SK-N-DZ (cell line): ENCODE measurements at regions not wholly inside any gene's neighbourhood (a gene's known extent, or its start where the extent isn't known, plus 50 kb on each side); places are given as distances from the start of the nearest gene placed in this dataset.

Source experiments
- DNase-seq: peaks from one replicate; pipeline ENCODE4 v3.0.0-alpha.2; 2015; ENCODE audit warnings: low spot score

- no peak for DNase-seq
Observed at GRCh38 chr1:82453511-82454185, 652.9 kb downstream of the ADGRL2 start.

- no peak for DNase-seq
Observed at GRCh38 chr1:82452096-82452495, 651.4 kb downstream of the ADGRL2 start.

- DNase-seq, result no peak
Observed at GRCh38 chr1:82451191-82451590, 650.5 kb downstream of the ADGRL2 start.

DNA sequence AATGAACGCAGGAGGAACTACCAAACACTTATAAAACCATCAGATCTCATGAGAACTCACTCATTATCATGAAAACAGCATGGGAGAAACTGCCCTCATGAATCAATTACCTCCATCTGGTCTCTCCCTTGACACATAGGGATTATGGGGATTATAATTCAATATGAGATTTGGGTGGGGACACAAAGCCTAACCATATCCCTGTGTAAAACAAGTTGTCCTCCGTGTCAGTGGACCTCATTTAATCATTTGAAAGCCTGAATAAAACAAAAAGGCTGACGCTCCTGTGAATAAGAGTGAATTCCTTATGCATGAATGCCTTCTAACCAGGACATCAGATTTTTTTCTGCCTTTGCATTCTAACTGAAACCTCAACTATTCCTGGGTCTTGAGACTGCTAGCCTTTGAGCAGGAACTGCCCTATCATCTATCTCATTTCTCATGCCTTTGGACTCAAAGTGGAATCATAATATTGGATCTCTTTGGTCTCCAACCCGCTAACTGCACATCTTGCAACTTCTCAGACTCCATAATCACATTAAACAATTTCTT lies 648.8 kb downstream of the ADGRL2 start:
- DNase-seq, result no peak

DNA sequence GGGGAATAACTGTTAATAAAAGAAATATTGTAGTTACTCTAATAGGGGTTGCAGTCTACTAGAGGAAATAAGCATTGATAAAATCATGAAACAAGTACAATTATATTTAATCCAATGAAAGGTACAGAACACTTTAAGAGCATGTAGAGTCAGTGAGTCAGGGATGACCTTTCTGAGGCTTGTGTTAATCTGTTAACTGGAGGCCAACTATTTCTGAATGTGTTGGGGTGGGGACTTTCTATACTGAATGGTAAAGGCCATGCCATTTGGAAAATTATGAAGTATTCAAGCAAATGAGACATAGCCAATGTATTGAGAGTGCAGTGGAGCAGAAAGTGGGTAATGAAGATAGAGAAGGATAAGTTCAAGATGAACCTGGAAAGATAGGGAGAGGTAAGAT lies 646.2 kb downstream of the ADGRL2 start:
- DNase-seq, result no peak

- DNase-seq, result no peak
Observed at GRCh38 chr1:82446236-82446635, 645.5 kb downstream of the ADGRL2 start.

DNA sequence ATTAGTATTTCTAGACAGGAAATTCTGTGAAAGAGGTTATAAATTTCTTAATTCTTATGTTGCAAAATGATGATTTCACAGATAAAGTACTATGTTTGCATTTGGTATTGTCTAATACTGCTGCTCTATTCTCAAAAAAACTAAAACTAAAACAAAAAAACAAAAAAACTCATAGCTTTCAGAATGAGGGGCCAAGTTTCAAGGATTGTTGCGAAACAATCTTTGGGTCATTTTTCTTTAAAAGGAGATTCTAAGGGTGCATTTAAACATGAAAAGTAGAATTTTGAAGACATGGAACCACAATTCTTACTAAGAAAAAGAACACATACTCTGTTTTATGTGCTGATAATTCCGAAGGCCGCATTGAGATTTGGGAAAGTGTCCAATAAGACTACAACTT lies 645.1 kb downstream of the ADGRL2 start:
- no peak for DNase-seq

DNA sequence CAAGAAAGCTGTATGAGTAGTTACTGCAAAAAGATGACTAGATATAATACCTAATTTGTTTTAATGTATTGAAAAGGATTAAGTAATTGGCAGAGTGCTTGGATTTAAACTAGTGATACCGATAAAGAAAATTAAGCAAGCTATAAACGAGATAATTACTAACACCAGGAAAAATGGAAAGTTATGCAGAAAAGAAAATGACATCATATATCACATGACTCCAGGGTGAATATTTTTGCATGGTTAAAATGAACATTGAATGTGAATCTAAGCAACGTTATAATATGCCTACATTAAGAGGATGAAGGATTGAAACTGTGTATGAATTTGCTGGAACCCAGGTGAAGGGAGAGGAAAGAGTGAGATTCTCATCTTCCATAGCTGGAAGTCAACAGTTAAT lies 644.4 kb downstream of the ADGRL2 start:
- no peak for DNase-seq

- no peak for DNase-seq
Observed at GRCh38 chr1:82441402-82441801, 640.7 kb downstream of the ADGRL2 start.

- DNase-seq, result no peak
Observed at GRCh38 chr1:82423174-82423815, 622.6 kb downstream of the ADGRL2 start.

- DNase-seq, result no peak
Observed at GRCh38 chr1:82421782-82422181, 621.0 kb downstream of the ADGRL2 start.

DNA sequence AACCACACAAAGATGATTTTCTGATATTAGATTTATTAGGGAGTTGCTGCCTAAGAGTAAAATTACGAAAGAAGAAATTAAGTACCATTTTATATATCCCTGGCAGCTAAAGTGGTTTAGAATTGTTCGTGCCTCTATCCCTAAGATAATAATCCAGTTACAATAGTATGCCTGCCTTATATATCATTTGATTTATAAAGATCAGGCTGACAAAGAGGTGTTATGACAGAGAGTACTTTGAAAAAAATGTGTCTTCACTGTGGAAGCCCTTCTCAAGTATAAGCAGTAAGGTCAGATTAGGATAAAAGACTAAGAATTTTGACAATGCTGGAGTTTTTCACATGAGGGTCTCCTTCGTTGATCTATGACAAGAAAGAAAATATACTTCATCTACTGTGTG lies 619.9 kb downstream of the ADGRL2 start:
- no peak for DNase-seq

- no peak for DNase-seq
Observed at GRCh38 chr1:82411605-82412004, 610.9 kb downstream of the ADGRL2 start.

GRCh38 chr1:82405333-82405732 lies 604.6 kb downstream of the ADGRL2 start:
- no peak for DNase-seq

DNA sequence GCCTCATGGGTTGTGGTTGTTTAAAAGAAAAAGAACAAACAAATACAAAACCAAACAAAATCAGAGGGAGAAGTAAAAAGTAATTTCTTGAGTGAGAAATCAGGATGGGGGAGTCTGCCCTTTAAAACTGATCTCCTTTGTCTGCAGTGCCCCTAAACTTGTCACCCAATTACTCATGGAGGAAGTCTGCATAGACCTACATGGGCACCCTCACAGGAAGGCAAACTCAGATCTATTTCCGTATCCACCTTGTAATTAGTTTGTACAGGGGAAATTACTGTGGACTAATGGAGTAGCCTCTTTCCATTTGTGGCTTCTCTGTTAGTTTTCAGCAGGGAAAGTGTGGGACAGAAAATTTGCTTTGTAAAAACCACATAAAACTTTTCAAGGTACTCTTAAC lies 600.4 kb downstream of the ADGRL2 start:
- no peak for DNase-seq

GRCh38 chr1:82400521-82400920 lies 599.8 kb downstream of the ADGRL2 start:
- no peak for DNase-seq

DNA sequence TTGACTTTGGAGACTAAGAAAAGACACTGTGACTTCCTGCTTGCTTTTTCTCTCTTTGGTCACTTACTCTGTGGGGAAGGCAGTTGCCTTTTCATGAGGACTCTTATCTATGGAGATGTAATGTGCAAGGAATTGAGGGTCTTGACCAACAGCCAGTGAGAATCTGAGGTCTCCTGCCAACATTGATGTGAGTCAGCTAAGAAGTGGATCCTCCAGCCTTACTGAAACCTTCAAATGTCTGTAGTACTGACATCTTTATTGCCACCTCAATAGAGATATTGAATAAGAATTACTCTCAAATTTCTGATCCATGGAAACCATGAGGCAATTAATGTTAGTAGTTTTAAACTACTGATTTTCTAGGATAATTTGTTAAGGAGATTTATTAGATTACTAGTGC lies 598.4 kb downstream of the ADGRL2 start:
- no peak for DNase-seq

- DNase-seq, result no peak
Observed at GRCh38 chr1:82398357-82398756, 597.6 kb downstream of the ADGRL2 start.

GRCh38 chr1:82395440-82395839 lies 594.7 kb downstream of the ADGRL2 start:
- no peak for DNase-seq

- no peak for DNase-seq
Observed at GRCh38 chr1:82392946-82393345, 592.2 kb downstream of the ADGRL2 start.

GRCh38 chr1:82392513-82392912 lies 591.8 kb downstream of the ADGRL2 start:
- DNase-seq, result no peak

DNA sequence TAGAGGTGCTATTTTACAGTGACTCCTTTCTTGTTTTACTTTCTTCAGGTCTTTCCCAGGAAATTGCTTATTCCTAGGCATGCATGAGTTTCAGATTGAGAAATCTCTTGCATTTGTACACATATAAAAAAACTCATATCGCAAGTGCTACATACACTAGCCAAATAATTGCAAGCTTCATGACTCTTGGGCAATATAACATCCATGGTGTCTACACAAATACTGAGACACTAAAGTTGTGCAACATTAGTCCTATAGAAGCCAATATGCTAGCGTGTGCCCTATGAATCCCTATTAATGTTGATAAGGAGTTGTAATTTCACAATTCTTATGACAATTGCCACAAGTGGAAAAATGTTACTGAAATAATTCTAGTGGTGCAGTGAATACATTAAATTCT lies 591.0 kb downstream of the ADGRL2 start:
- no peak for DNase-seq

GRCh38 chr1:82390627-82391026 lies 589.9 kb downstream of the ADGRL2 start:
- no peak for DNase-seq
